Osteoblast (primary cell): ENCODE measurements at regions not wholly inside any gene's neighbourhood (a gene's known extent, or its start where the extent isn't known, plus 50 kb on each side); places are given as distances from the start of the nearest gene placed in this dataset.

Source experiments
- DNase-seq: peaks from one replicate; pipeline ENCODE4 v3.0.0; 2011; ENCODE audit warnings: low spot score, mixed read lengths; ENCODE audit not compliant: insufficient read length; ENCODE audit errors: missing footprints
- H2AFZ ChIP-seq: 2 replicates; pipeline ENCODE4 v1.6.0; 2011; ENCODE audit warnings: mild to moderate bottlenecking, low read length
- H3K27ac ChIP-seq: 2 replicates; pipeline ENCODE4 v1.5.1; 2011; ENCODE audit warnings: mild to moderate bottlenecking, low read depth, low read length, moderate library complexity
- H3K27me3 ChIP-seq: 2 replicates; pipeline ENCODE4 v1.6.0; 2012; ENCODE audit warnings: mild to moderate bottlenecking, control low read depth, inconsistent platforms, low read length, moderate library complexity; ENCODE audit not compliant: insufficient read depth
- H3K36me3 ChIP-seq: 2 replicates; pipeline ENCODE4 v1.5.1; 2011; ENCODE audit warnings: mild to moderate bottlenecking, low read length, control low read depth, moderate library complexity; ENCODE audit not compliant: insufficient read depth
- H3K4me1 ChIP-seq: 2 replicates; pipeline ENCODE4 v1.5.1; 2011; ENCODE audit warnings: mild to moderate bottlenecking, low read length, control low read depth, moderate library complexity; ENCODE audit not compliant: insufficient read depth
- H3K4me2 ChIP-seq: 2 replicates; pipeline ENCODE4 v1.6.0; 2011; ENCODE audit warnings: mild to moderate bottlenecking, low read length; ENCODE audit not compliant: insufficient read depth
- H3K4me3 ChIP-seq: fragments of 200-600 bp; sonication (generic); 3 replicates; pipeline ENCODE4 v1.5.1; 2012; ENCODE audit warnings: mild to moderate bottlenecking, low read length, inconsistent platforms; ENCODE audit not compliant: insufficient read depth
- H3K79me2 ChIP-seq: 2 replicates; pipeline ENCODE4 v1.6.0; 2012; ENCODE audit warnings: mild to moderate bottlenecking, low read length, control low read depth, inconsistent platforms; ENCODE audit not compliant: insufficient read depth
- H3K9me3 ChIP-seq: 2 replicates; pipeline ENCODE4 v1.5.1; 2011; ENCODE audit warnings: low read depth, low read length, control low read depth
- H4K20me1 ChIP-seq: 2 replicates; pipeline ENCODE4 v1.6.0; 2012; ENCODE audit warnings: mild to moderate bottlenecking, low read length, control low read depth; ENCODE audit not compliant: insufficient read depth
- CTCF ChIP-seq: IDR thresholded peaks from 2 replicates; pipeline ENCODE4 v1.5.1; 2011; ENCODE audit warnings: mild to moderate bottlenecking, low read depth, low read length, moderate library complexity; ENCODE audit errors: extremely low read depth

- Histone ChIP-seq H3K27ac (no peak overlapping the region), H2AFZ (no peak overlapping the region), H3K4me3 (no peak overlapping the region), H3K9me3 (no peaks in the 10 kb centered on the region), H3K4me1 (no peaks in the 10 kb centered on the region), H3K27me3 (no peaks in the 10 kb centered on the region), H3K36me3 (no peaks in the 10 kb centered on the region), H3K4me2 (no peak overlapping the region), H3K79me2 (no peaks in the 10 kb centered on the region), H4K20me1 (no peaks in the 10 kb centered on the region)
- no peak for TF ChIP-seq CTCF
- DNase-seq = peak; percentile 61
Observed at GRCh38 chr10:59456199-59456598, 93.8 kb upstream of the FAM13C start.

GRCh38 chr10:59454171-59454919 lies 92.0 kb upstream of the FAM13C start:
- Histone ChIP-seq H3K4me3 (no peak overlapping the region), H3K4me2 (no peak overlapping the region), H4K20me1 (no peaks in the 10 kb centered on the region), H3K27me3 (no peaks in the 10 kb centered on the region), H3K36me3 (no peaks in the 10 kb centered on the region), H3K79me2 (no peaks in the 10 kb centered on the region), H3K4me1 (no peaks in the 10 kb centered on the region), H3K9me3 (no peaks in the 10 kb centered on the region), H2AFZ (no peak overlapping the region), H3K27ac (no peak overlapping the region)
- DNase-seq = peak; percentile 31
- no peak for TF ChIP-seq CTCF

- no peak overlapping the region for H2AFZ ChIP-seq
- H3K4me2 ChIP-seq = no peak overlapping the region
- H3K79me2 ChIP-seq = no peaks in the 10 kb centered on the region
- no peaks in the 10 kb centered on the region for H3K9me3 ChIP-seq
- H3K27me3 ChIP-seq = no peaks in the 10 kb centered on the region
- no peaks in the 10 kb centered on the region for H3K4me1 ChIP-seq
- no peak for TF ChIP-seq CTCF
- no peaks in the 10 kb centered on the region for H3K36me3 ChIP-seq
- H3K4me3 ChIP-seq = no peak overlapping the region
- H3K27ac ChIP-seq = no peak overlapping the region
- no peak for DNase-seq
- H4K20me1 ChIP-seq = no peaks in the 10 kb centered on the region
Observed at GRCh38 chr10:59448616-59449015, 86.3 kb upstream of the FAM13C start.

GRCh38 chr10:59435707-59436106 lies 73.4 kb upstream of the FAM13C start:
- TF ChIP-seq CTCF = no peak
- Histone ChIP-seq H3K36me3 (no peaks in the 10 kb centered on the region), H3K4me1 (peaks cover 29% of the 10 kb centered on the region), H3K4me2 (no peak overlapping the region), H3K79me2 (no peaks in the 10 kb centered on the region), H2AFZ (no peak overlapping the region), H3K27me3 (no peaks in the 10 kb centered on the region), H3K9me3 (no peaks in the 10 kb centered on the region), H3K4me3 (no peak overlapping the region), H4K20me1 (no peaks in the 10 kb centered on the region), H3K27ac (no peak overlapping the region)
- no peak for DNase-seq
